H9 (cell line): ENCODE measurements at regions not wholly inside any gene's neighbourhood (a gene's known extent, or its start where the extent isn't known, plus 50 kb on each side); places are given as distances from the start of the nearest gene placed in this dataset.

ENCODE experiments used
- DNase-seq: peaks from one replicate; pipeline ENCODE4 v3.0.0-alpha.2; 2017
- H2AFZ ChIP-seq: one replicate; pipeline ENCODE4 v1.6.1; 2013; ENCODE audit warnings: mild to moderate bottlenecking, low read length, control low read depth, moderate library complexity
- H2AK5ac ChIP-seq: 2 replicates; pipeline ENCODE4 v1.6.1; 2013; ENCODE audit warnings: low read length, control low read depth, mixed read lengths; ENCODE audit not compliant: insufficient read length
- H2BK120ac ChIP-seq: one replicate; pipeline ENCODE4 v1.6.1; 2013; ENCODE audit warnings: low read depth, mild to moderate bottlenecking, low read length, control low read depth, inconsistent platforms; ENCODE audit not compliant: poor library complexity, severe bottlenecking
- H2BK12ac ChIP-seq: 2 replicates; pipeline ENCODE4 v1.6.1; 2013; ENCODE audit warnings: low read length, control low read depth, mixed read lengths, low read depth; ENCODE audit not compliant: insufficient read length
- H2BK15ac ChIP-seq: 2 replicates; pipeline ENCODE4 v1.6.1; 2013; ENCODE audit warnings: low read depth, low read length, control low read depth
- H2BK20ac ChIP-seq: one replicate; pipeline ENCODE4 v1.6.1; 2013; ENCODE audit warnings: low read depth, mild to moderate bottlenecking, low read length, control low read depth, inconsistent platforms; ENCODE audit not compliant: poor library complexity, severe bottlenecking
- H2BK5ac ChIP-seq: 2 replicates; pipeline ENCODE4 v1.6.1; 2013; ENCODE audit warnings: low read length, control low read depth, mixed read lengths; ENCODE audit not compliant: insufficient read length
- H3K14ac ChIP-seq: 2 replicates; pipeline ENCODE4 v1.6.1; 2013; ENCODE audit warnings: low read length, control low read depth; ENCODE audit not compliant: insufficient read depth
- H3K18ac ChIP-seq: 2 replicates; pipeline ENCODE4 v1.6.1; 2013; ENCODE audit warnings: low read depth, mild to moderate bottlenecking, mixed read lengths, low read length, control low read depth; ENCODE audit not compliant: insufficient read length
- H3K23ac ChIP-seq: 2 replicates; pipeline ENCODE4 v1.6.1; 2013; ENCODE audit warnings: low read length, control low read depth, mixed read lengths, low read depth; ENCODE audit not compliant: insufficient read length
- H3K23me2 ChIP-seq: 2 replicates; pipeline ENCODE4 v1.6.1; 2013; ENCODE audit warnings: low read depth, mild to moderate bottlenecking, mixed read lengths, low read length, control low read depth; ENCODE audit not compliant: insufficient read length, poor library complexity, severe bottlenecking
- H3K27ac ChIP-seq: 2 replicates; pipeline ENCODE4 v1.5.1; 2013; ENCODE audit warnings: low read length, control low read depth, mixed read lengths, low read depth; ENCODE audit not compliant: insufficient read length
- H3K27me3 ChIP-seq: 2 replicates; pipeline ENCODE4 v1.6.1; 2013; ENCODE audit warnings: low read length, control low read depth, inconsistent platforms; ENCODE audit not compliant: insufficient read depth
- H3K4ac ChIP-seq: 2 replicates; pipeline ENCODE4 v1.6.1; 2013; ENCODE audit warnings: low read depth, mild to moderate bottlenecking, control low read depth, inconsistent platforms, low read length, moderate library complexity
- H3K4me1 ChIP-seq: 2 replicates; pipeline ENCODE4 v1.6.1; 2013; ENCODE audit warnings: low read length, control low read depth, inconsistent platforms; ENCODE audit not compliant: insufficient read depth
- H3K4me2 ChIP-seq: 2 replicates; pipeline ENCODE4 v1.6.1; 2013; ENCODE audit warnings: low read length, control low read depth, mixed read lengths; ENCODE audit not compliant: insufficient read length, insufficient read depth
- H3K56ac ChIP-seq: 2 replicates; pipeline ENCODE4 v1.6.1; 2013; ENCODE audit warnings: low read depth, mild to moderate bottlenecking, mixed read lengths, low read length, control low read depth; ENCODE audit not compliant: insufficient read length
- H3K79me1 ChIP-seq: 2 replicates; pipeline ENCODE4 v1.6.1; 2013; ENCODE audit warnings: low read depth, mild to moderate bottlenecking, moderate library complexity, low read length, control low read depth, inconsistent platforms; ENCODE audit not compliant: insufficient read depth, poor library complexity, severe bottlenecking
- H3K79me2 ChIP-seq: 2 replicates; pipeline ENCODE4 v1.6.1; 2013; ENCODE audit warnings: low read length, control low read depth, inconsistent platforms; ENCODE audit not compliant: insufficient read depth
- H3K9ac ChIP-seq: 2 replicates; pipeline ENCODE4 v1.6.1; 2013; ENCODE audit warnings: low read length, control low read depth, mixed read lengths; ENCODE audit not compliant: insufficient read length; ENCODE audit errors: extremely low read depth
- H3K9me3 ChIP-seq: one replicate; pipeline ENCODE4 v1.6.1; 2013; ENCODE audit warnings: low read depth, low read length, inconsistent platforms; ENCODE audit not compliant: control insufficient read depth
- H3T11ph ChIP-seq: one replicate; pipeline ENCODE4 v1.6.1; 2013; ENCODE audit warnings: mild to moderate bottlenecking, low read length, control low read depth, inconsistent platforms
- H4K20me1 ChIP-seq: one replicate; pipeline ENCODE4 v1.6.1; 2013; ENCODE audit not compliant: control insufficient read depth, insufficient read length, insufficient read depth
- H4K5ac ChIP-seq: 2 replicates; pipeline ENCODE4 v1.6.1; 2013; ENCODE audit warnings: low read depth, mild to moderate bottlenecking, mixed read lengths, low read length, control low read depth; ENCODE audit not compliant: insufficient read length
- H4K8ac ChIP-seq: replicated peaks from 2 replicates; pipeline ENCODE4 v1.6.1; 2013; ENCODE audit warnings: low read length, control low read depth, mixed read lengths, low read depth; ENCODE audit not compliant: insufficient read length
- H4K91ac ChIP-seq: 2 replicates; pipeline ENCODE4 v1.6.1; 2013; ENCODE audit warnings: low read depth, mild to moderate bottlenecking, moderate library complexity, mixed read lengths, low read length, control low read depth; ENCODE audit not compliant: insufficient read length
- H3K27ac Mint-ChIP-seq, 3 experiments: 2 replicates in 2 of 3; 3 replicates in 1 of 3; pipeline ENCODE4 v1.8.0; 2020 to 2021; ENCODE audit warnings: mixed read lengths in 3 of 3, mild to moderate bottlenecking in 1 of 3, moderate library complexity in 1 of 3
- H3K27me3 Mint-ChIP-seq: 2 replicates; pipeline ENCODE4 v1.8.0; 2021; ENCODE audit warnings: low read depth, mild to moderate bottlenecking, moderate library complexity, mixed read lengths
- H3K36me3 Mint-ChIP-seq, 3 experiments: 2 replicates in 2 of 3; 3 replicates in 1 of 3; pipeline ENCODE4 v1.8.0; 2020 to 2021; ENCODE audit warnings: low read depth in 3 of 3, mixed read lengths in 3 of 3; ENCODE audit not compliant: insufficient read depth in 1 of 3
- H3K4me1 Mint-ChIP-seq, 2 experiments: 2 replicates each; pipeline ENCODE4 v1.8.0; 2020; ENCODE audit warnings: mixed read lengths in 2 of 2
- H3K4me3 Mint-ChIP-seq, 2 experiments: 2 replicates in 1 of 2; 3 replicates in 1 of 2; pipeline ENCODE4 v1.8.0; 2020 to 2021; ENCODE audit warnings: mild to moderate bottlenecking in 2 of 2, mixed read lengths in 2 of 2, moderate library complexity in 1 of 2
- H3K9me3 Mint-ChIP-seq, 2 experiments: 2 replicates in 1 of 2; 3 replicates in 1 of 2; pipeline ENCODE4 v1.8.0; 2020; ENCODE audit warnings: mild to moderate bottlenecking in 2 of 2, mixed read lengths in 2 of 2, moderate library complexity in 1 of 2
- WGBS: extraction: QIAGEN DNeasy Blood & Tissue Kit; methylation state at CpG from one replicate; pipeline ENCODE4 v1.1.7; 2013; ENCODE audit warnings: missing lambda C conversion rate, low lambda C conversion rate, mixed read lengths; ENCODE audit not compliant: insufficient read length; ENCODE audit errors: extremely low coverage; 5-methylcytosine and 5-hydroxymethylcytosine counted together
- TF ChIP-seq, protein P1 (sequence below): fragments of 200-600 bp; sonication (generic); conservative IDR thresholded peaks from 3 replicates; pipeline ENCODE4 v1.8.0; 2021; ENCODE audit warnings: antibody characterized with exemption, mild to moderate bottlenecking

GRCh38 chr2:123693836-123694235 is 331.3 kb upstream of the CNTNAP5 start:
- Histone ChIP-seq H3K4ac (no peak overlapping the region), H3K4me1 (no peaks in the 10 kb centered on the region; the same call in 1 of the 2 replicates), H3K27ac (no peak overlapping the region), H3K9me3 (no peaks in the 10 kb centered on the region), H2BK5ac (no peak overlapping the region), H4K91ac (no peak overlapping the region), H4K5ac (no peak overlapping the region), H3K79me1 (no peaks in the 10 kb centered on the region), H3K9ac (no peak overlapping the region), H3K18ac (no peak overlapping the region), H3K4me2 (no peak overlapping the region), H2BK120ac (no peak overlapping the region), H4K20me1 (no peaks in the 10 kb centered on the region), H4K8ac (no peak overlapping the region), H3K23ac (no peak overlapping the region), H2BK15ac (no peak overlapping the region), H3K23me2 (no peaks in the 10 kb centered on the region), H2AK5ac (no peak overlapping the region), H2BK12ac (no peak overlapping the region), H2AFZ (no peak overlapping the region), H3K14ac (no peak overlapping the region), H3T11ph (no peak overlapping the region), H2BK20ac (no peak overlapping the region), H3K79me2 (no peaks in the 10 kb centered on the region), H3K56ac (no peak overlapping the region), H3K27me3 (no peaks in the 10 kb centered on the region)
- no peak overlapping the region for H3K4me3 Mint-ChIP-seq
- H3K27me3 Mint-ChIP-seq: no peaks in the 10 kb centered on the region
- peaks cover 0 to 2% (median 0%) of the 10 kb centered on the region in 3 experiments; a peak in 1 of 7 replicates for H3K36me3 Mint-ChIP-seq
- DNase-seq: no peak
- peaks cover 13 to 14% of the 10 kb centered on the region in 2 experiments for H3K4me1 Mint-ChIP-seq
- WGBS: no CpG with 5 or more reads among the region's 1 CpG
- no peaks in the 10 kb centered on the region for H3K9me3 Mint-ChIP-seq
- H3K27ac Mint-ChIP-seq: no peak overlapping the region
- TF ChIP-seq, protein P1, sequence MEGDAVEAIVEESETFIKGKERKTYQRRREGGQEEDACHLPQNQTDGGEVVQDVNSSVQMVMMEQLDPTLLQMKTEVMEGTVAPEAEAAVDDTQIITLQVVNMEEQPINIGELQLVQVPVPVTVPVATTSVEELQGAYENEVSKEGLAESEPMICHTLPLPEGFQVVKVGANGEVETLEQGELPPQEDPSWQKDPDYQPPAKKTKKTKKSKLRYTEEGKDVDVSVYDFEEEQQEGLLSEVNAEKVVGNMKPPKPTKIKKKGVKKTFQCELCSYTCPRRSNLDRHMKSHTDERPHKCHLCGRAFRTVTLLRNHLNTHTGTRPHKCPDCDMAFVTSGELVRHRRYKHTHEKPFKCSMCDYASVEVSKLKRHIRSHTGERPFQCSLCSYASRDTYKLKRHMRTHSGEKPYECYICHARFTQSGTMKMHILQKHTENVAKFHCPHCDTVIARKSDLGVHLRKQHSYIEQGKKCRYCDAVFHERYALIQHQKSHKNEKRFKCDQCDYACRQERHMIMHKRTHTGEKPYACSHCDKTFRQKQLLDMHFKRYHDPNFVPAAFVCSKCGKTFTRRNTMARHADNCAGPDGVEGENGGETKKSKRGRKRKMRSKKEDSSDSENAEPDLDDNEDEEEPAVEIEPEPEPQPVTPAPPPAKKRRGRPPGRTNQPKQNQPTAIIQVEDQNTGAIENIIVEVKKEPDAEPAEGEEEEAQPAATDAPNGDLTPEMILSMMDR: no peak
